Thoracic aorta (tissue), 2 donors: ENCODE measurements at regions not wholly inside any gene's neighbourhood (a gene's known extent, or its start where the extent isn't known, plus 50 kb on each side); places are given as distances from the start of the nearest gene placed in this dataset.

ENCODE experiments used
- ATAC-seq: fragments of 150-250 bp; one replicate; pipeline ENCODE4 v1.8.0; 2017; ENCODE audit warnings: low read depth; ENCODE audit not compliant: insufficient number of reproducible peaks, low FRiP score
- DNase-seq: peaks from one replicate; pipeline ENCODE4 v3.0.0-alpha.2; 2020; ENCODE audit warnings: low spot score
- H3K27ac ChIP-seq, 2 donors: fragments of 200-600 bp; sonication (generic); 1 replicate in 1 of 2; 2 replicates in 1 of 2; pipeline ENCODE4 v1.5.1; 2016; ENCODE audit warnings: mild to moderate bottlenecking in 2 of 2, moderate library complexity in 2 of 2
- H3K27me3 ChIP-seq: fragments of 200-600 bp; sonication (generic); replicated peaks from 2 replicates; pipeline ENCODE4 v1.6.0; 2016; ENCODE audit warnings: mild to moderate bottlenecking; ENCODE audit not compliant: insufficient read depth
- H3K36me3 ChIP-seq: fragments of 200-600 bp; sonication (generic); one replicate; pipeline ENCODE4 v1.5.1; 2016
- H3K4me1 ChIP-seq, 2 donors: fragments of 200-600 bp; sonication (generic); 1 replicate in 1 of 2; 2 replicates in 1 of 2; pipeline versions ENCODE4 v1.5.1 to v1.6.0; 2016; ENCODE audit warnings: low read depth in 2 of 2, mild to moderate bottlenecking in 1 of 2; ENCODE audit not compliant: control insufficient read depth in 1 of 2
- H3K4me3 ChIP-seq: fragments of 200-600 bp; sonication (generic); 2 replicates; pipeline ENCODE4 v1.5.1; 2016; ENCODE audit warnings: mild to moderate bottlenecking
- H3K9me3 ChIP-seq: fragments of 200-600 bp; sonication (generic); 2 replicates; pipeline ENCODE4 v1.5.1; 2016
- CTCF ChIP-seq: fragments of 200-600 bp; sonication (generic); IDR thresholded peaks from one replicate; pipeline ENCODE4 v1.5.1; 2019; ENCODE audit warnings: antibody characterized with exemption

DNA sequence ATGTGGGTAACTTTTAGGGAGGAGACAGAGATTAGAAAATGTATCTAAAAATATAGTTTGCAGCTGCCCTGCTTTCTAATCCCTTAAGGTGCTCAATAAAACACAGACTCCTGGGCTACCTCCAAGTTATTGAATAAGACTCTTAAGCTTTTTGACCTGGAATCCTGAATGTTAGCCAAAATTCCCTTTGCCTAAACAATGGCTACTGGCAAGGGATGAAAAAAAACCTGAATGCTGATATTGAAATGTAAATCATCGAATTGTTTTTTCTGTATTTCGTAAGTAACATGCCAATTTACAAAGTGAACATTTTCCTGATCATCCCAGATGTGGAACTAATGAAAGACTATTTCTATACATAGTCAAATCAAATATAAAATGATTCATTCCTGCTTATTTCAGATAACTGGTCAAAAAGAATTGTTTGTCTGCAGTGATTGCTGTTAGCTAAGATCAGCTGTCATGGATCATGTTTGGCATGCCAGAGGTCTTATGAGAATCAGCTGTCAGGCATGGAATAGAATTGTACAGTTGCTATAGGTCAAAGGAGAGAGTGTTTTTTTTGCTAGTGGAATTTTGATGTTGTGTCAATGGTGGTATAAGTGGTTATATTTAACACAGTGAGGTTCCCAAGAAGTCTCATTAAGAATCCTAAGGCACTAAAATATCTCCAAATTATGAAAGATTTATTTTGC, 363.6 kb upstream of the CWC22 start:
- Histone ChIP-seq H3K27ac (no peak overlapping the region), H3K27me3 (no peaks in the 10 kb centered on the region), H3K9me3 (no peaks in the 10 kb centered on the region), H3K4me3 (no peak overlapping the region), H3K36me3 (no peaks in the 10 kb centered on the region), H3K4me1 (no peaks in the 10 kb centered on the region)
- DNase-seq, result no peak
- TF ChIP-seq CTCF, result no peak
- no peak for ATAC-seq

DNA sequence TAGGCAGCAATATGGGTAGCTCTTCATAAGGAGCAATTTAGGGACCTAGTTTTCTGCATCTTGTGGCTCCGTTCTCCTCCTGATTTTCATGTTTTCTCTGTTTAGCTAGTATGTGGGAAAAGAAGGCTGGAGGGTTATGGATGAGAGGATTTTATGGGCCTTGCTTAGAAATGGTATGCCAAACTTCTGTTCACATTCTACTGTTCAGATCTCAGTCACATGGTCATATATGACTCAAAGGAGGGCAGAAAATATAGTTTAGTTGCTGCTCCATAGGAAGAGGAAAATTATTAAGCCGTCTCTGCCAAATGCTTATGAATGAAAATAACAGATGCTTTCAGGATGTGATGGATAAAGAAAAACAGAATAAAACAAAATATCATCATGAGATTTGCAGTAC, 361.8 kb upstream of the CWC22 start:
- no peak for DNase-seq
- H3K36me3 ChIP-seq, result no peaks in the 10 kb centered on the region
- H3K27ac ChIP-seq, result no peak overlapping the region

GRCh38 chr2:180367815-180368214, 360.7 kb upstream of the CWC22 start:
- no peak for ATAC-seq

More for the DNA sequence above, 361.8 kb upstream of the CWC22 start:
- ATAC-seq, result no peak
- Histone ChIP-seq H3K27me3 (no peaks in the 10 kb centered on the region), H3K4me1 (no peaks in the 10 kb centered on the region), H3K4me3 (no peak overlapping the region), H3K9me3 (no peaks in the 10 kb centered on the region)
- no peak for TF ChIP-seq CTCF

DNA sequence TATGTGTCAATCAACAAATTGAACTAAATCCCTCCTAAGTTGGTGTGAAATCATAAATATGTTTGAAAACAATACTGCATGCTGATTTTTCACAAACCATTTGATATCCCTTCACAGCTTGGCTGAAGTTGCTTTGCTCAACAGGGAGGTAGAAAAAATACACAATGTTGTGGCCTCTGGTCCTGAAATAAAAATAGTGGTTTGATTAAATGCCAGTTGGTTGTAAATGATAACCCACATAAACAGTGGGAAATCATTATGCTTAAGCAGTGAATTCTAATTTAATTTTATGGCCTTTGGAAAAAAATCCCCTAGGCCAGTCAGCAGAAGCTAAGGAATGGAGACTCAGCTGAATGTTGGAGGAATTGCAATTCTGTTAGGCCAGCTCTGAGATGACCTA, 359.4 kb upstream of the CWC22 start:
- H3K27me3 ChIP-seq, result no peaks in the 10 kb centered on the region
- no peak overlapping the region for H3K4me3 ChIP-seq
- no peaks in the 10 kb centered on the region for H3K4me1 ChIP-seq
- no peaks in the 10 kb centered on the region for H3K9me3 ChIP-seq
- DNase-seq (no peak), ATAC-seq (no peak)
- no peak for TF ChIP-seq CTCF
- no peak overlapping the region for H3K27ac ChIP-seq
- no peaks in the 10 kb centered on the region for H3K36me3 ChIP-seq

More at GRCh38 chr2:180367815-180368214, 360.7 kb upstream of the CWC22 start:
- Histone ChIP-seq H3K27ac (no peak overlapping the region), H3K9me3 (no peaks in the 10 kb centered on the region), H3K27me3 (no peaks in the 10 kb centered on the region), H3K36me3 (no peaks in the 10 kb centered on the region), H3K4me3 (no peak overlapping the region), H3K4me1 (no peaks in the 10 kb centered on the region)
- no peak for DNase-seq
- TF ChIP-seq CTCF, result no peak

DNA sequence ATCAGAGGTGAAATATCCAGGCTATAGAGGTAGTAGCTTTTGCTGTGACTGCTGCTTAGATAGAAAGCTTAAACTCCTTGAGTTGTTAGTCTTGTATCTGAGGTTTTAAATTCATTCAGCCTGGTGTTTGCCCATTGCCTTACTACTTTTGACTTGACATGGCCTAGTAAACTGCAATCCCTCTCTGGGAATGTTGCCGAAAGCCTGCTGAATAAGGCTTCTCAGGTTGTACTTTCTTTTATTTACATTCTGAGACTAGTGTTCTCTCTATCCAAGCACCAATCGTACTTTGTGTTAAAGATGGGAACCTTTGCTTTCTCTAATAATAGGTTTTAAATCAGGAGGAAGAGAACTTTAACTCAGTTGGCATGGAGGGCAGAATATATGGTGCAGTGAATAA, 357.6 kb upstream of the CWC22 start:
- TF ChIP-seq CTCF, result no peak
- Histone ChIP-seq H3K4me3 (no peak overlapping the region), H3K9me3 (no peaks in the 10 kb centered on the region), H3K4me1 (no peaks in the 10 kb centered on the region), H3K27me3 (no peaks in the 10 kb centered on the region), H3K27ac (no peak overlapping the region), H3K36me3 (no peaks in the 10 kb centered on the region)
- ATAC-seq, result no peak
- DNase-seq, result no peak
